MM.1S (cell line): ENCODE measurements at regions not wholly inside any gene's neighbourhood (a gene's known extent, or its start where the extent isn't known, plus 50 kb on each side); places are given as distances from the start of the nearest gene placed in this dataset.

Experiments
- DNase-seq: peaks from one replicate; pipeline ENCODE4 v3.0.0-alpha.2; 2015
- H2AFZ ChIP-seq: fragments of 300-600 bp; sonication (generic); 2 replicates; pipeline ENCODE4 v1.6.0; 2016; ENCODE audit warnings: antibody characterized with exemption, low read length
- H3F3A ChIP-seq: fragments of 300-600 bp; sonication (generic); 2 replicates; pipeline ENCODE4 v1.6.1; 2016; ENCODE audit warnings: mild to moderate bottlenecking, antibody characterized with exemption, low read length, moderate library complexity, mixed read lengths; ENCODE audit not compliant: insufficient read depth
- H3K27ac ChIP-seq: fragments of 300-600 bp; sonication (generic); 2 replicates; pipeline ENCODE4 v1.5.1; 2016; ENCODE audit warnings: mild to moderate bottlenecking, low read length
- H3K27me3 ChIP-seq: fragments of 300-600 bp; sonication (generic); replicated peaks from 2 replicates; pipeline ENCODE4 v1.6.0; 2016; ENCODE audit warnings: low read length; ENCODE audit not compliant: insufficient read depth
- H3K36me3 ChIP-seq: fragments of 300-600 bp; sonication (generic); replicated peaks from 2 replicates; pipeline ENCODE4 v1.6.1; 2016; ENCODE audit warnings: mild to moderate bottlenecking, low read length, mixed read lengths; ENCODE audit not compliant: insufficient read depth
- H3K4me1 ChIP-seq: fragments of 300-600 bp; sonication (generic); 2 replicates; pipeline ENCODE4 v1.6.1; 2016; ENCODE audit warnings: low read length, mixed read lengths
- H3K4me2 ChIP-seq: fragments of 300-600 bp; sonication (generic); 2 replicates; pipeline ENCODE4 v1.6.0; 2016; ENCODE audit warnings: low read depth, low read length
- H3K4me3 ChIP-seq: fragments of 300-600 bp; sonication (generic); 2 replicates; pipeline ENCODE4 v1.5.1; 2016; ENCODE audit warnings: low read length, mixed read lengths
- H3K79me2 ChIP-seq: fragments of 300-600 bp; sonication (generic); 2 replicates; pipeline ENCODE4 v1.6.1; 2016; ENCODE audit warnings: mixed run types, low read length, mixed read lengths
- H3K9ac ChIP-seq: fragments of 300-600 bp; sonication (generic); 2 replicates; pipeline ENCODE4 v1.6.1; 2016; ENCODE audit warnings: low read length, mixed read lengths
- H3K9me2 ChIP-seq: fragments of 300-600 bp; sonication (generic); replicated peaks from 2 replicates; pipeline ENCODE4 v1.6.1; 2016; ENCODE audit warnings: mild to moderate bottlenecking, low read length, mixed read lengths; ENCODE audit not compliant: insufficient read depth
- H3K9me3 ChIP-seq: fragments of 300-600 bp; sonication (generic); replicated peaks from 2 replicates; pipeline ENCODE4 v1.6.1; 2016; ENCODE audit warnings: mild to moderate bottlenecking, low read length, mixed read lengths; ENCODE audit not compliant: insufficient read depth
- H4K20me1 ChIP-seq: fragments of 300-600 bp; sonication (generic); 2 replicates; pipeline ENCODE4 v1.6.1; 2016; ENCODE audit warnings: mild to moderate bottlenecking, low read length, moderate library complexity, mixed read lengths; ENCODE audit not compliant: insufficient read depth
- EZH2 ChIP-seq: fragments of 300-600 bp; sonication (generic); optimal IDR thresholded peaks from 2 replicates; pipeline ENCODE3; 2017; ENCODE audit warnings: low read depth, mild to moderate bottlenecking, antibody characterized with exemption, low read length, mixed read lengths
- EZH2phosphoT487 ChIP-seq: fragments of 300-600 bp; sonication (generic); IDR thresholded peaks from 2 replicates; pipeline ENCODE4 v1.6.1; 2018; ENCODE audit warnings: antibody characterized with exemption, low read length
- TF ChIP-seq, protein P1 (sequence below): fragments of 300-600 bp; sonication (generic); IDR thresholded peaks from 2 replicates; pipeline ENCODE4 v1.5.1; 2016; ENCODE audit warnings: antibody characterized with exemption, low read length, mixed read lengths

DNA sequence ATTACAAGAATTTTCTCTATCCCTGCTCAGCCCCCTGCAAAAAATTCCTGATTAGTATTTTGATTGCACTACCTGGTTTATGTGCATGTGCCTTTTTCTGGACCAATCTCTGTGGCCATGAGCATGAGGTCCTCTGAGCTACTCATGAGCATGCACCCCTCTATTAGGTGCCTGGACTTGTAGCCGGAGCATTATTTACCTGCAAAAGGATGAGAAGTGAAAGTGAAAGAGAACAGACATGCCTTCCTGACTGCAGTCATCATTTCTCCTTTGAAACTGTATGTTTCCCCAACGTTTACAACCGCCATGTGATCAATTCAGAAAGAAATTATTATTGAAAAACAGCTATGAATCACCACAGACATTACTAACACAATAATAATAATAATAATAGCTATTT, 1008.8 kb downstream of the ROBO2 start:
- Histone ChIP-seq H3K9ac (no peak overlapping the region), H3K4me1 (no peaks in the 10 kb centered on the region; the same call in 1 of the 2 replicates), H2AFZ (peak overlapping the region; percentile 43), H3K4me3 (peak overlapping the region; percentile 3; the same call in 1 of the 2 replicates), H3K27me3 (no peaks in the 10 kb centered on the region), H3K9me3 (no peaks in the 10 kb centered on the region), H3K36me3 (no peaks in the 10 kb centered on the region), H3K9me2 (no peaks in the 10 kb centered on the region), H3K4me2 (peak overlapping the region; percentile 47; the same call in 1 of the 2 replicates), H3K27ac (no peak overlapping the region), H4K20me1 (no peaks in the 10 kb centered on the region), H3K79me2 (no peaks in the 10 kb centered on the region), H3F3A (no peaks in the 10 kb centered on the region)
- peak; percentile 63 for DNase-seq
- TF ChIP-seq EZH2phosphoT487 (no peak), EZH2 (no peak)
- TF ChIP-seq, protein P1, sequence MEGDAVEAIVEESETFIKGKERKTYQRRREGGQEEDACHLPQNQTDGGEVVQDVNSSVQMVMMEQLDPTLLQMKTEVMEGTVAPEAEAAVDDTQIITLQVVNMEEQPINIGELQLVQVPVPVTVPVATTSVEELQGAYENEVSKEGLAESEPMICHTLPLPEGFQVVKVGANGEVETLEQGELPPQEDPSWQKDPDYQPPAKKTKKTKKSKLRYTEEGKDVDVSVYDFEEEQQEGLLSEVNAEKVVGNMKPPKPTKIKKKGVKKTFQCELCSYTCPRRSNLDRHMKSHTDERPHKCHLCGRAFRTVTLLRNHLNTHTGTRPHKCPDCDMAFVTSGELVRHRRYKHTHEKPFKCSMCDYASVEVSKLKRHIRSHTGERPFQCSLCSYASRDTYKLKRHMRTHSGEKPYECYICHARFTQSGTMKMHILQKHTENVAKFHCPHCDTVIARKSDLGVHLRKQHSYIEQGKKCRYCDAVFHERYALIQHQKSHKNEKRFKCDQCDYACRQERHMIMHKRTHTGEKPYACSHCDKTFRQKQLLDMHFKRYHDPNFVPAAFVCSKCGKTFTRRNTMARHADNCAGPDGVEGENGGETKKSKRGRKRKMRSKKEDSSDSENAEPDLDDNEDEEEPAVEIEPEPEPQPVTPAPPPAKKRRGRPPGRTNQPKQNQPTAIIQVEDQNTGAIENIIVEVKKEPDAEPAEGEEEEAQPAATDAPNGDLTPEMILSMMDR: no peak

DNA sequence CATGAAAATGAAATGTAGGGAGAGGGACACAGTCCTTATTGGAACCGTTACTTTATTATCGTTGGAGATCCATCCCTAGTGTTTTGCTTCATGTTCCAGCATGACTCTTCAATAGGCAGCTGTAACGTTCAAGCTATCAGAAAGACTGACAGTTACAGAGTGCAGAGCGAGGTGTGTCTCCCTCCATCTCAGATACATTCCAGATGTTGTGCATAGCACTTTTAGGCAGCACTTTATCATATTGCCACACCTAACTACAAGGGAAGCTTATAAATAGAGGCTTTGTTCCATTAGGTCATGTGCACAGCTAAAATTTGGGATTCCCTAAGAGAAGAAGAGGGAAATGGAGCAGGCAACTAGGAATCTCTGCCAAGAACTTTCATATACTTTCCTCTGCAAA, 1009.6 kb downstream of the ROBO2 start:
- Histone ChIP-seq H3K4me3 (no peak overlapping the region), H3F3A (no peaks in the 10 kb centered on the region), H2AFZ (no peak overlapping the region), H3K27me3 (no peaks in the 10 kb centered on the region), H4K20me1 (no peaks in the 10 kb centered on the region), H3K36me3 (no peaks in the 10 kb centered on the region), H3K9ac (no peak overlapping the region), H3K27ac (no peak overlapping the region), H3K9me2 (no peaks in the 10 kb centered on the region), H3K79me2 (no peaks in the 10 kb centered on the region), H3K9me3 (no peaks in the 10 kb centered on the region), H3K4me1 (no peaks in the 10 kb centered on the region; the same call in 1 of the 2 replicates), H3K4me2 (no peak overlapping the region)
- TF ChIP-seq EZH2: no peak
- TF ChIP-seq EZH2phosphoT487: no peak
- TF ChIP-seq, protein P1: no peak
- DNase-seq: no peak

DNA sequence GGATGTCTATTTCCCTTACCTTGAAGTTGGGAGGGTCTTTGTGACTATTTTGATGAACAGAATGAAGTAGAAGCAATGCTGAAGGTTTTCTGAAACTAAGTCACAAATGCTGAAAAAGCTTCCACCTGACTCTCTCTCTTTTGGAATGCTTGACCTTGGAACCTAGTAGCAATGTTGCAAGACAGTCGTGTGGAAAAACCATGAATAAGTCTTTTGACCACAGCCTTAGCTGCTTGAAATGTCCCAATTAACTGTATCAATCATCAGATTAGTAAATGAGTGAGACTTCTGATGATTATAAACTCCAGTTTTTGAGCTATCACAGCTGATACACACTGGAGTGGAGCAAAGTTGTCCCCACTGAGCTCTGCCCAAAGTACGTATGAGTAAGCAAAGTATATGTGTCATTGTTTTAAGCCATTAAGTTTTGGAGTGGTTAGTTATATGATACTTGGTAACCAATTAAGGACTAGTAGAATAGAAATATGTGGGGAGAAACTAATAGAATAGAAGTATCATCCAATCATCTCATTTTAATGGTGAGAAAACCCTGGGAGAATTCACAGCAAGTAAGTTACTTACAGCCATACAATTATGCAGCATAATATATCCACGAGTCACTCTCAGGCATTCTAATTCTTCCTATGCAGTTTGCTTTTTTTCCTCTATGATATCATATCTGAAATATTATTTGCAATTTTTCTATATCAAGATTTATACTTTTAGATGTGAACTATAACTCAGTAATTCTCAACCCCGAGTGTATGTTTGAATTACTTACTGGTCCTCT, 1010.6 kb downstream of the ROBO2 start:
- no peak overlapping the region for H3K27ac ChIP-seq
- no peak overlapping the region for H3K4me2 ChIP-seq
- H2AFZ ChIP-seq: no peak overlapping the region
- no peaks in the 10 kb centered on the region for H3K27me3 ChIP-seq
- no peaks in the 10 kb centered on the region for H3K79me2 ChIP-seq
- TF ChIP-seq EZH2: no peak
- TF ChIP-seq, protein P1: no peak
- H3K9ac ChIP-seq: no peak overlapping the region
- H3K4me1 ChIP-seq: no peaks in the 10 kb centered on the region; the same call in 1 of the 2 replicates
- no peaks in the 10 kb centered on the region for H3K36me3 ChIP-seq
- no peaks in the 10 kb centered on the region for H3K9me2 ChIP-seq
- H3F3A ChIP-seq: no peaks in the 10 kb centered on the region
- H4K20me1 ChIP-seq: no peaks in the 10 kb centered on the region
- H3K9me3 ChIP-seq: no peaks in the 10 kb centered on the region
- no peak for DNase-seq
- no peak overlapping the region for H3K4me3 ChIP-seq
